OCI-LY7 (cell line): ENCODE measurements at regions not wholly inside any gene's neighbourhood (a gene's known extent, or its start where the extent isn't known, plus 50 kb on each side); places are given as distances from the start of the nearest gene placed in this dataset.

Experiments used
- BruUV-seq: library from RNA; stranded (reverse); fragments of 400-500 nt; replicated peaks from 2 replicates; lab custom pipeline; 2021; lab: Mats Ljungman, UMichigan
- CTCF ChIA-PET: fragments of 300-600 bp; sonication (Branson Sonifier 250); formaldehyde crosslinking; loops from one replicate; lab custom pipeline; 2022; ENCODE audit warnings: antibody characterized with exemption; ENCODE audit not compliant: unreplicated experiment; lab: Charles Lee
- POLR2A ChIA-PET: fragments of 300-600 bp; sonication (Branson Sonifier 250); formaldehyde crosslinking; loops from one replicate; lab custom pipeline; 2022; ENCODE audit warnings: antibody characterized with exemption; lab: Charles Lee
- DNase-seq: peaks from one replicate; pipeline ENCODE4 v3.0.0-alpha.2; 2015; ENCODE audit warnings: low spot score
- H2AFZ ChIP-seq: fragments of 200-600 bp; sonication (generic), shearing (Covaris generic); 2 replicates; pipeline ENCODE4 v1.6.1; 2014; ENCODE audit warnings: mild to moderate bottlenecking, antibody characterized with exemption, low read length, moderate library complexity
- H3K27ac ChIP-seq: fragments of 200-600 bp; sonication (generic); 2 replicates; pipeline ENCODE4 v1.5.1; 2014; ENCODE audit warnings: mixed run types, low read depth, mild to moderate bottlenecking, moderate library complexity, low read length, inconsistent platforms; ENCODE audit not compliant: poor library complexity, severe bottlenecking
- H3K36me3 ChIP-seq: fragments of 200-600 bp; sonication (generic); 2 replicates; pipeline ENCODE4 v1.6.1; 2014; ENCODE audit warnings: mild to moderate bottlenecking, antibody characterized with exemption, low read length, moderate library complexity, mixed read lengths; ENCODE audit not compliant: insufficient read depth
- H3K4me1 ChIP-seq: fragments of 200-600 bp; sonication (generic); 2 replicates; pipeline ENCODE4 v1.5.1; 2014; ENCODE audit warnings: mild to moderate bottlenecking, low read length; ENCODE audit not compliant: insufficient read depth, poor library complexity, severe bottlenecking
- H3K4me2 ChIP-seq: fragments of 200-600 bp; sonication (generic); 2 replicates; pipeline ENCODE4 v1.6.1; 2014; ENCODE audit warnings: mild to moderate bottlenecking, low read length
- H3K4me3 ChIP-seq: fragments of 200-600 bp; sonication (generic); 2 replicates; pipeline ENCODE4 v1.5.1; 2014; ENCODE audit warnings: mild to moderate bottlenecking, low read depth, low read length; ENCODE audit not compliant: poor library complexity, severe bottlenecking
- H3K79me2 ChIP-seq: fragments of 200-600 bp; sonication (generic); 2 replicates; pipeline ENCODE4 v1.6.1; 2016; ENCODE audit warnings: low read depth, mild to moderate bottlenecking, low read length, moderate library complexity, mixed read lengths; ENCODE audit not compliant: insufficient read depth
- H3K9me2 ChIP-seq: fragments of 200-600 bp; sonication (generic); 2 replicates; pipeline ENCODE4 v1.6.1; 2016; ENCODE audit warnings: mild to moderate bottlenecking, low read length, mixed read lengths; ENCODE audit not compliant: insufficient read depth
- H3K9me3 ChIP-seq: fragments of 200-600 bp; sonication (generic); 2 replicates; pipeline ENCODE4 v1.6.1; 2014; ENCODE audit warnings: mild to moderate bottlenecking, mixed run types, low read length, mixed read lengths
- H4K20me1 ChIP-seq: fragments of 200-600 bp; sonication (generic); 2 replicates; pipeline ENCODE4 v1.6.1; 2014; ENCODE audit warnings: mild to moderate bottlenecking, antibody characterized with exemption, low read length, moderate library complexity, mixed read lengths; ENCODE audit not compliant: insufficient read depth
- EZH2phosphoT487 ChIP-seq: fragments of 200-600 bp; sonication (generic); IDR thresholded peaks from 2 replicates; pipeline ENCODE4 v1.6.1; 2018; ENCODE audit warnings: low read depth, borderline replicate concordance, mild to moderate bottlenecking, mixed run types, antibody characterized with exemption, low read length, moderate library complexity, mixed read lengths
- intact Hi-C: fragments of 100-400 bp; cut with micrococcal nuclease; formaldehyde crosslinking; loops from one replicate; pipeline ENCODE4 v1.10.0; 2022; ENCODE audit not compliant: unreplicated experiment
- TF ChIP-seq, protein P1 (sequence below): fragments of 200-600 bp; sonication (generic); conservative IDR thresholded peaks from 2 replicates; pipeline ENCODE4 v1.5.1; 2014; ENCODE audit warnings: mild to moderate bottlenecking, antibody characterized with exemption, low read length, moderate library complexity, mixed read lengths

GRCh38 chr2:76312236-76312635 is 601.5 kb upstream of the GCFC2 start:
- no peaks in the 10 kb centered on the region for H3K9me3 ChIP-seq
- H3K4me1 ChIP-seq = no peaks in the 10 kb centered on the region
- BruUV-seq = no TSS peak
- no peaks in the 10 kb centered on the region for H3K9me2 ChIP-seq
- H3K27ac ChIP-seq = no peak overlapping the region
- H2AFZ ChIP-seq = no peak overlapping the region
- no peaks in the 10 kb centered on the region for H3K36me3 ChIP-seq
- POLR2A ChIA-PET = no interaction called here
- H3K4me3 ChIP-seq = no peak overlapping the region
- no peaks in the 10 kb centered on the region for H4K20me1 ChIP-seq
- DNase-seq = no peak
- intact Hi-C loops = no loop called here
- TF ChIP-seq, protein P1, sequence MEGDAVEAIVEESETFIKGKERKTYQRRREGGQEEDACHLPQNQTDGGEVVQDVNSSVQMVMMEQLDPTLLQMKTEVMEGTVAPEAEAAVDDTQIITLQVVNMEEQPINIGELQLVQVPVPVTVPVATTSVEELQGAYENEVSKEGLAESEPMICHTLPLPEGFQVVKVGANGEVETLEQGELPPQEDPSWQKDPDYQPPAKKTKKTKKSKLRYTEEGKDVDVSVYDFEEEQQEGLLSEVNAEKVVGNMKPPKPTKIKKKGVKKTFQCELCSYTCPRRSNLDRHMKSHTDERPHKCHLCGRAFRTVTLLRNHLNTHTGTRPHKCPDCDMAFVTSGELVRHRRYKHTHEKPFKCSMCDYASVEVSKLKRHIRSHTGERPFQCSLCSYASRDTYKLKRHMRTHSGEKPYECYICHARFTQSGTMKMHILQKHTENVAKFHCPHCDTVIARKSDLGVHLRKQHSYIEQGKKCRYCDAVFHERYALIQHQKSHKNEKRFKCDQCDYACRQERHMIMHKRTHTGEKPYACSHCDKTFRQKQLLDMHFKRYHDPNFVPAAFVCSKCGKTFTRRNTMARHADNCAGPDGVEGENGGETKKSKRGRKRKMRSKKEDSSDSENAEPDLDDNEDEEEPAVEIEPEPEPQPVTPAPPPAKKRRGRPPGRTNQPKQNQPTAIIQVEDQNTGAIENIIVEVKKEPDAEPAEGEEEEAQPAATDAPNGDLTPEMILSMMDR = no peak
- no peak for TF ChIP-seq EZH2phosphoT487
- CTCF ChIA-PET = no interaction called here
- no peak overlapping the region for H3K4me2 ChIP-seq
- no peaks in the 10 kb centered on the region for H3K79me2 ChIP-seq

DNA sequence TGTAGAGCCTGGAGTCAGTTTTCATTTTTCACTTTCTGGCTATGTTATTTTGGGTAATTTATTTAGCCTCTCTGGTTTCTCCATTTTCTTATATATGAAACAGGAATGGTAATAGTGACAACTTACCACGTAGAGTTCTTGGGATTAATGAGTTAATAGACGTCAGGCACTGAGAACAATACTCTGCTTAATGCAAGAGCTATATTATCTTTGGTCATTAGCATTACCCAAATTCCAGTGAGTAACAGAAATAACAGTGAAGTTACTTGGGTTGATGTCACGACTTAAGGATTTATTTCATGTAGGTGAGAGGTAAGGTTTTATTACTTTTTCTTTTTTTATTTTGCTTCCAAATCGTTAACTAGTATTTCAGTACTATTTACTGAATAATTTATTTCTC is 601.0 kb upstream of the GCFC2 start:
- Histone ChIP-seq H3K36me3 (no peaks in the 10 kb centered on the region), H2AFZ (no peak overlapping the region), H3K4me3 (no peak overlapping the region), H3K27ac (no peak overlapping the region), H3K4me2 (no peak overlapping the region), H3K4me1 (no peaks in the 10 kb centered on the region), H3K9me2 (no peaks in the 10 kb centered on the region), H4K20me1 (no peaks in the 10 kb centered on the region), H3K9me3 (no peaks in the 10 kb centered on the region), H3K79me2 (no peaks in the 10 kb centered on the region)
- no peak for DNase-seq
- TF ChIP-seq EZH2phosphoT487 = no peak
- TF ChIP-seq, protein P1 = no peak
- ChIA-PET CTCF (no interaction called here), POLR2A (no interaction called here)
- no TSS peak for BruUV-seq
- intact Hi-C loops = no loop called here

GRCh38 chr2:76310894-76311633 is 600.3 kb upstream of the GCFC2 start:
- Histone ChIP-seq H3K9me3 (no peaks in the 10 kb centered on the region), H3K4me2 (no peak overlapping the region), H3K27ac (no peak overlapping the region), H3K4me1 (no peaks in the 10 kb centered on the region), H3K36me3 (no peaks in the 10 kb centered on the region), H2AFZ (no peak overlapping the region), H4K20me1 (no peaks in the 10 kb centered on the region), H3K79me2 (no peaks in the 10 kb centered on the region), H3K9me2 (no peaks in the 10 kb centered on the region), H3K4me3 (no peak overlapping the region)
- no peak for DNase-seq
- BruUV-seq = no TSS peak
- ChIA-PET POLR2A (interaction anchor here (0.6 kb wide), 1 partner anchor 122 kb away, joined by 3 read pairs; no protein-coding TSS in a partner anchor), CTCF (no interaction called here)
- intact Hi-C loops = no loop called here
- TF ChIP-seq, protein P1 = no peak
- TF ChIP-seq EZH2phosphoT487 = no peak
